Breast epithelium (tissue), 3 donors: ENCODE measurements at regions not wholly inside any gene's neighbourhood (a gene's known extent, or its start where the extent isn't known, plus 50 kb on each side); places are given as distances from the start of the nearest gene placed in this dataset.

Experiments used
- CTCF ChIP-seq, 3 donors: fragments of 450-650 bp; IDR thresholded peaks; one replicate each; pipeline ENCODE4 v1.5.1; 2016 to 2017; ENCODE audit warnings: antibody characterized with exemption in 3 of 3, mild to moderate bottlenecking in 3 of 3, moderate library complexity in 3 of 3
- POLR2A ChIP-seq: fragments of 450-650 bp; IDR thresholded peaks from one replicate; pipeline ENCODE4 v1.6.1; 2016; ENCODE audit warnings: antibody characterized with exemption, mild to moderate bottlenecking, moderate library complexity
- POLR2AphosphoS5 ChIP-seq, 3 donors: sonication (generic); formaldehyde crosslinking; IDR thresholded peaks; one replicate each; pipeline ENCODE4 v1.6.1; 2017; ENCODE audit warnings: antibody characterized with exemption in 3 of 3

GRCh38 chr18:47560723-47561715, 309.6 kb upstream of the SKOR2 start:
- TF ChIP-seq CTCF (IDR thresholded peaks at IDR 0.05) (no peak), POLR2A (no peak), POLR2AphosphoS5 (IDR thresholded peaks at IDR 0.05) (no peak)
